Spleen (tissue), 7 donors: ENCODE measurements at regions not wholly inside any gene's neighbourhood (a gene's known extent, or its start where the extent isn't known, plus 50 kb on each side); places are given as distances from the start of the nearest gene placed in this dataset.
"Not testable (repeated sequence)": the region's sequence is repeated elsewhere in the genome, so short reads cannot be mapped to it uniquely, and the experiment has no call there.

ENCODE experiments used
- POLR2A ChIP-seq, 3 donors: fragments of 450-650 bp; IDR thresholded peaks; one replicate each; pipeline ENCODE4 v1.5.1; 2017; ENCODE audit warnings: antibody characterized with exemption in 3 of 3, mild to moderate bottlenecking in 1 of 3
- POLR2AphosphoS5 ChIP-seq, 3 donors: sonication (generic); formaldehyde crosslinking; IDR thresholded peaks; one replicate each; pipeline ENCODE4 v1.5.1; 2017; ENCODE audit warnings: antibody characterized with exemption in 3 of 3
- TF ChIP-seq, protein P1 (sequence below), 11 experiments: fragments of 200-600 bp in 7 of 11; fragments of 450-650 bp in 4 of 11; sonication (generic) in 4 of 11; IDR thresholded peaks in 8 of 11; conservative IDR thresholded peaks in 3 of 11; 1 replicate in 7 of 11; 2 replicates in 4 of 11; pipeline versions ENCODE4 v1.4.0 to v1.8.0; 2016 to 2021; ENCODE audit warnings: antibody characterized with exemption in 11 of 11, inconsistent platforms in 4 of 11, mild to moderate bottlenecking in 1 of 11
- donor health status: DM: no; HTN: no; CAD: no; lungs with moderate emphysema.
- donor health status: DM: no; HTN: no; CAD: no.
- donor health status: DM: no; HTN: no; CAD: no.

DNA sequence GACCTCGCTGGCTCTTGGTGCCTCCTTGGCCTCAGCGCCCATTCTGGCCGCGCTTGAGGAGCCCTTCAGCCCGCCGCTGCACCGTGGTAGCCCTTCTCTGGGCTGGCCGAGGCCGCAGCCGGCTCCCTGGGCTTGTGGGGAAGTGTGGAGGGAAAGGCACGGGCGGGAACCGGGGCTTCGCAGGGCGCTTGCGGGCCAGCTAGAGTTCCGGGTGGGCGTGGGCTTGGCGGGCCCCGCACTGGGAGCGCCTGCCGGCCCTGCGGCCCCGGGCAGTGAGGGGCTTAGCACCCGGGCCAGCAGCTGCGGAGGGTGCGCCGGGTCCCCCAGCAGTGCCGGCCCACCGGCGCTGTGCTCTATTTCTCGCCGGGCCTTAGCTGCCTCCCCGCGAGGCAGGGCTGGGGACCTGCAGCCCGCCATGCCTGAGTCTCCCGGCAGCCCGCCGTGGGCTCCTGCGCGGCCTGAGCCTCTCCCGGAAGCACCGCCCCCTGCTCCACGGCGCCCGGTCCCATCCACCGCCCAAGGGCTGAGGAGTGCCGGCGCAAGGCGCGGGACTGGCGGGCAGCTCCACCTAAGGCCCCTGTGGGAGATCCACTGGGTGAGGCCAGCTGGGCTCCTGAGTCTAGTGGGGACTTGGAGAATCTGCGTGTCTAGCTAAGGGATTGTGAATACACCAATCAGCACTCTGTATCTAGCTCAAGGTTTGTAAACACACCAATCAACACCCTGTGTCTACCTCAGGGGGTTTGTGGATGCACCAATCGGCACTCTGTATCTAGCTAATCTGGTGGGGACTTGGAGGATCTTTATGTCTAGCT is 141.1 kb downstream of the SLCO4C1 start:
- TF ChIP-seq, protein P1, sequence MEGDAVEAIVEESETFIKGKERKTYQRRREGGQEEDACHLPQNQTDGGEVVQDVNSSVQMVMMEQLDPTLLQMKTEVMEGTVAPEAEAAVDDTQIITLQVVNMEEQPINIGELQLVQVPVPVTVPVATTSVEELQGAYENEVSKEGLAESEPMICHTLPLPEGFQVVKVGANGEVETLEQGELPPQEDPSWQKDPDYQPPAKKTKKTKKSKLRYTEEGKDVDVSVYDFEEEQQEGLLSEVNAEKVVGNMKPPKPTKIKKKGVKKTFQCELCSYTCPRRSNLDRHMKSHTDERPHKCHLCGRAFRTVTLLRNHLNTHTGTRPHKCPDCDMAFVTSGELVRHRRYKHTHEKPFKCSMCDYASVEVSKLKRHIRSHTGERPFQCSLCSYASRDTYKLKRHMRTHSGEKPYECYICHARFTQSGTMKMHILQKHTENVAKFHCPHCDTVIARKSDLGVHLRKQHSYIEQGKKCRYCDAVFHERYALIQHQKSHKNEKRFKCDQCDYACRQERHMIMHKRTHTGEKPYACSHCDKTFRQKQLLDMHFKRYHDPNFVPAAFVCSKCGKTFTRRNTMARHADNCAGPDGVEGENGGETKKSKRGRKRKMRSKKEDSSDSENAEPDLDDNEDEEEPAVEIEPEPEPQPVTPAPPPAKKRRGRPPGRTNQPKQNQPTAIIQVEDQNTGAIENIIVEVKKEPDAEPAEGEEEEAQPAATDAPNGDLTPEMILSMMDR (IDR thresholded peaks at IDR 0.05 in 8 of 11, conservative IDR thresholded peaks at IDR 0.05 in 3 of 11): not testable (repeated sequence)
- TF ChIP-seq POLR2AphosphoS5, POLR2A (IDR thresholded peaks at IDR 0.05): not testable (repeated sequence)
